ENCODE measurements at regions not wholly inside any gene's neighbourhood (a gene's known extent, or its start where the extent isn't known, plus 50 kb on each side); places are given as distances from the start of the nearest gene placed in this dataset.

DNA sequence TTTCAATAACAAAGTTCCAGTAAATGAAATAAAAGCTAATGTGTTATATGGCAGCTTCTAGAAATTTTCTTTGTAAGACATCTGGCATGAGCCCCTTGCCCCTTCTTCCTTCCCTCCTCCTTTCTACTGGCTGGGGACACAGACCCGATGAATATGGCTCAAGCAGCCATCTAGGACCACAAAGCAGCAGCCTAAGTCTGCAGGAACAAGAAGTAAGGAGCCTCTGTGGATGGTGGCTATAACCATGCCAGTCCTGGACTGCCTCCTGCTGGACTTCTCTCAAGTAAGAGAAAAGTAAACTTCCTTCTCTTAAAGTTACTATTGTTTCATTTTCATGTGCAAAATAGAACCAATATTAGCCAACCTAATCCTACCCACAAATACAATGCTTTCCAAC lies 114.9 kb upstream of the DST start (continued):
- TF ChIP-seq, protein P1, sequence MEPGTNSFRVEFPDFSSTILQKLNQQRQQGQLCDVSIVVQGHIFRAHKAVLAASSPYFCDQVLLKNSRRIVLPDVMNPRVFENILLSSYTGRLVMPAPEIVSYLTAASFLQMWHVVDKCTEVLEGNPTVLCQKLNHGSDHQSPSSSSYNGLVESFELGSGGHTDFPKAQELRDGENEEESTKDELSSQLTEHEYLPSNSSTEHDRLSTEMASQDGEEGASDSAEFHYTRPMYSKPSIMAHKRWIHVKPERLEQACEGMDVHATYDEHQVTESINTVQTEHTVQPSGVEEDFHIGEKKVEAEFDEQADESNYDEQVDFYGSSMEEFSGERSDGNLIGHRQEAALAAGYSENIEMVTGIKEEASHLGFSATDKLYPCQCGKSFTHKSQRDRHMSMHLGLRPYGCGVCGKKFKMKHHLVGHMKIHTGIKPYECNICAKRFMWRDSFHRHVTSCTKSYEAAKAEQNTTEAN (CRISPR knock-in tag; conservative IDR thresholded peaks at IDR 0.05) = no peak
- TF ChIP-seq NR3C1 (CRISPR knock-in tag; IDR thresholded peaks at IDR 0.05) (no peak), SAFB2 (CRISPR knock-in tag; IDR thresholded peaks at IDR 0.05; ENCODE audit: borderline replicate concordance, low read depth) (no peak), KDM4B (CRISPR knock-in tag; IDR thresholded peaks at IDR 0.05) (peak; percentile 56; the same call in 1 of the 2 replicates), ZNF337 (CRISPR knock-in tag; IDR thresholded peaks at IDR 0.05; ENCODE audit: borderline replicate concordance, low read depth) (no peak), ARNT2 (CRISPR knock-in tag; IDR thresholded peaks at IDR 0.05; ENCODE audit: low read depth) (no peak), DMAP1 (CRISPR knock-in tag; IDR thresholded peaks at IDR 0.05) (no peak), ZNF766 (CRISPR knock-in tag; IDR thresholded peaks at IDR 0.05; ENCODE audit: borderline replicate concordance) (no peak), ZSCAN25 (CRISPR knock-in tag; IDR thresholded peaks at IDR 0.05) (peak; percentile 46; the same call in 1 of the 2 replicates), NRL (CRISPR knock-in tag; IDR thresholded peaks at IDR 0.05; ENCODE audit: borderline replicate concordance) (no peak), REPIN1 (CRISPR knock-in tag; IDR thresholded peaks at IDR 0.05; ENCODE audit: borderline replicate concordance, low read depth) (peak; percentile 62; the same call in 1 of the 2 replicates), ZNF383 (CRISPR knock-in tag; IDR thresholded peaks at IDR 0.05; ENCODE audit: borderline replicate concordance) (no peak)
- TF ChIP-seq, protein P2, sequence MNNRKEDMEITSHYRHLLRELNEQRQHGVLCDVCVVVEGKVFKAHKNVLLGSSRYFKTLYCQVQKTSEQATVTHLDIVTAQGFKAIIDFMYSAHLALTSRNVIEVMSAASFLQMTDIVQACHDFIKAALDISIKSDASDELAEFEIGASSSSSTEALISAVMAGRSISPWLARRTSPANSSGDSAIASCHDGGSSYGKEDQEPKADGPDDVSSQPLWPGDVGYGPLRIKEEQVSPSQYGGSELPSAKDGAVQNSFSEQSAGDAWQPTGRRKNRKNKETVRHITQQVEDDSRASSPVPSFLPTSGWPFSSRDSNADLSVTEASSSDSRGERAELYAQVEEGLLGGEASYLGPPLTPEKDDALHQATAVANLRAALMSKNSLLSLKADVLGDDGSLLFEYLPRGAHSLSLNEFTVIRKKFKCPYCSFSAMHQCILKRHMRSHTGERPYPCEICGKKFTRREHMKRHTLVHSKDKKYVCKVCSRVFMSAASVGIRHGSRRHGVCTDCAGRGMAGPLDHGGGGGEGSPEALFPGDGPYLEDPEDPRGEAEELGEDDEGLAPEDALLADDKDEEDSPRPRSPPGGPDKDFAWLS (CRISPR knock-in tag; IDR thresholded peaks at IDR 0.05; ENCODE audit: borderline replicate concordance) = no peak
- TF ChIP-seq, protein P3, sequence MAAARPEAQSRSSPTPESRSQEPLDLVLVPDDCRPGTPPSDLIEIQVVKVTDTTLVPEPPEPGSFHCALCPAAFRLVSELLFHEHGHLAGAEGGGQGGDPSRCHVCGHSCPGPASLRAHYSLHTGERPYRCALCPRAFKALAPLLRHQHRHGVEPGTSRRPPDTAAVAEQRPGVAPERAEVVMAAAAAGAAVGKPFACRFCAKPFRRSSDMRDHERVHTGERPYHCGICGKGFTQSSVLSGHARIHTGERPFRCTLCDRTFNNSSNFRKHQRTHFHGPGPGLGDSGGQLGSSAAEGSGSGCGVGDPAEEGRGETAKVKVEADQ (CRISPR knock-in tag; IDR thresholded peaks at IDR 0.05; ENCODE audit: borderline replicate concordance) = 0 out of 2 replicates have a peak, but pooled peaks have one; percentile 78
- TF ChIP-seq, protein P4, sequence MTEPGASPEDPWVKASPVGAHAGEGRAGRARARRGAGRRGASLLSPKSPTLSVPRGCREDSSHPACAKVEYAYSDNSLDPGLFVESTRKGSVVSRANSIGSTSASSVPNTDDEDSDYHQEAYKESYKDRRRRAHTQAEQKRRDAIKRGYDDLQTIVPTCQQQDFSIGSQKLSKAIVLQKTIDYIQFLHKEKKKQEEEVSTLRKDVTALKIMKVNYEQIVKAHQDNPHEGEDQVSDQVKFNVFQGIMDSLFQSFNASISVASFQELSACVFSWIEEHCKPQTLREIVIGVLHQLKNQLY (CRISPR knock-in tag; IDR thresholded peaks at IDR 0.05) = no peak
- TF ChIP-seq, protein P5, sequence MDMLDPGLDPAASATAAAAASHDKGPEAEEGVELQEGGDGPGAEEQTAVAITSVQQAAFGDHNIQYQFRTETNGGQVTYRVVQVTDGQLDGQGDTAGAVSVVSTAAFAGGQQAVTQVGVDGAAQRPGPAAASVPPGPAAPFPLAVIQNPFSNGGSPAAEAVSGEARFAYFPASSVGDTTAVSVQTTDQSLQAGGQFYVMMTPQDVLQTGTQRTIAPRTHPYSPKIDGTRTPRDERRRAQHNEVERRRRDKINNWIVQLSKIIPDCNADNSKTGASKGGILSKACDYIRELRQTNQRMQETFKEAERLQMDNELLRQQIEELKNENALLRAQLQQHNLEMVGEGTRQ (IDR thresholded peaks at IDR 0.05; ENCODE audit: low read depth, low read length) = no peak
- TF ChIP-seq, protein P5 (CRISPR knock-in tag; IDR thresholded peaks at IDR 0.05; ENCODE audit: borderline replicate concordance) = no peak
- TF ChIP-seq, protein P6, sequence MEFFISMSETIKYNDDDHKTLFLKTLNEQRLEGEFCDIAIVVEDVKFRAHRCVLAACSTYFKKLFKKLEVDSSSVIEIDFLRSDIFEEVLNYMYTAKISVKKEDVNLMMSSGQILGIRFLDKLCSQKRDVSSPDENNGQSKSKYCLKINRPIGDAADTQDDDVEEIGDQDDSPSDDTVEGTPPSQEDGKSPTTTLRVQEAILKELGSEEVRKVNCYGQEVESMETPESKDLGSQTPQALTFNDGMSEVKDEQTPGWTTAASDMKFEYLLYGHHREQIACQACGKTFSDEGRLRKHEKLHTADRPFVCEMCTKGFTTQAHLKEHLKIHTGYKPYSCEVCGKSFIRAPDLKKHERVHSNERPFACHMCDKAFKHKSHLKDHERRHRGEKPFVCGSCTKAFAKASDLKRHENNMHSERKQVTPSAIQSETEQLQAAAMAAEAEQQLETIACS (CRISPR knock-in tag; IDR thresholded peaks at IDR 0.05) = no peak
- TF ChIP-seq, protein P7, sequence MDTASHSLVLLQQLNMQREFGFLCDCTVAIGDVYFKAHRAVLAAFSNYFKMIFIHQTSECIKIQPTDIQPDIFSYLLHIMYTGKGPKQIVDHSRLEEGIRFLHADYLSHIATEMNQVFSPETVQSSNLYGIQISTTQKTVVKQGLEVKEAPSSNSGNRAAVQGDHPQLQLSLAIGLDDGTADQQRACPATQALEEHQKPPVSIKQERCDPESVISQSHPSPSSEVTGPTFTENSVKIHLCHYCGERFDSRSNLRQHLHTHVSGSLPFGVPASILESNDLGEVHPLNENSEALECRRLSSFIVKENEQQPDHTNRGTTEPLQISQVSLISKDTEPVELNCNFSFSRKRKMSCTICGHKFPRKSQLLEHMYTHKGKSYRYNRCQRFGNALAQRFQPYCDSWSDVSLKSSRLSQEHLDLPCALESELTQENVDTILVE (CRISPR knock-in tag; IDR thresholded peaks at IDR 0.05) = no peak
- TF ChIP-seq, protein P8, sequence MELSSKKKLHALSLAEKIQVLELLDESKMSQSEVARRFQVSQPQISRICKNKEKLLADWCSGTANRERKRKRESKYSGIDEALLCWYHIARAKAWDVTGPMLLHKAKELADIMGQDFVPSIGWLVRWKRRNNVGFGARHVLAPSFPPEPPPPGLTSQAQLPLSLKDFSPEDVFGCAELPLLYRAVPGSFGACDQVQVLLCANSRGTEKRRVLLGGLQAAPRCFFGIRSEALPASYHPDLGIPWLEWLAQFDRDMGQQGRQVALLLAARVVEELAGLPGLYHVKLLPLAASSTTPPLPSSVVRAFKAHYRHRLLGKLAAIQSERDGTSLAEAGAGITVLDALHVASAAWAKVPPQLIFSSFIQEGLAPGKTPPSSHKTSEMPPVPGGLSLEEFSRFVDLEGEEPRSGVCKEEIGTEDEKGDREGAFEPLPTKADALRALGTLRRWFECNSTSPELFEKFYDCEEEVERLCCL (CRISPR knock-in tag; IDR thresholded peaks at IDR 0.05; ENCODE audit: borderline replicate concordance) = no peak

All from HepG2 (cell line).